SHP77 treated with DMSO at 0.1 percent for 48 hours (cell line): ENCODE measurements at regions not wholly inside any gene's neighbourhood (a gene's known extent, or its start where the extent isn't known, plus 50 kb on each side); places are given as distances from the start of the nearest gene placed in this dataset.
"Not testable (repeated sequence)": the region's sequence is repeated elsewhere in the genome, so short reads cannot be mapped to it uniquely, and the experiment has no call there.

Experiments used
- DNase-seq: peaks from one replicate; lab custom pipeline; 2025; lab: John Stamatoyannopoulos, UW

DNA sequence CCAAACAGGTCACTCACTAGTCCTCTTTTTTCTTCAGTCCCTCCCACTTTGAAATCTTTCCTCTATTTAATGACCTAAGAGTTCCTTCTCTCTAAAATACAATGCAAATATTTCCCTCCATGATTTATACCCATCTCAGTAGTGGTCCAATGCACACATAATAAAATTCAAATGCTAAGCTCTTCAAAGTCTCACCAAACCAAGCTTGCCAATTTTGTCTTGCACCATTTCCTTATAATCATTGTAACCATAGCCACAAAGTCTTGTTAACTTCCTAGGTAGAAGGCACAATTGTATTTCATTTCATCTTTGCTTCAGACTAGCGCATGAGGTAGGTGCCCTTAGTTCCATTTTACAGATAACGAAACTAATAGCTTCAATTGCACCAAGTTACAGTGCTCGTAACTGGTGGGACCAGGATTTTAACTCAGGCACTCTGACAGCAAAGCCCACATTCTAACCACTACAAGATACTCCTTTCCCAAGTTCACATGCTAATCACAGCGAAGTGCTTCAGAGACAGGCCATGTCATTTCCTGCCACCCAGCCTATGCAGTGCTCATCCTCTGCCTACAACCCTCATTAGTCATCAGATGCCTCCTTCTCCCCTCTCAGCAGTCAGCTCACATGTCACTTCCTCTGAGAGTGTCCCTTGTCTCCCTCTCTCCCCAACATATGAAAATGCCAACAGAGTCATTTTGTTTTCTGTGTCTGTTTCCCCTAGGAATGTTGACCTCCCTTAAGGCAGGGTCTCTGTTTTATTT, 66.9 kb upstream of the PPARGC1A start:
- DNase-seq, result no peak

DNA sequence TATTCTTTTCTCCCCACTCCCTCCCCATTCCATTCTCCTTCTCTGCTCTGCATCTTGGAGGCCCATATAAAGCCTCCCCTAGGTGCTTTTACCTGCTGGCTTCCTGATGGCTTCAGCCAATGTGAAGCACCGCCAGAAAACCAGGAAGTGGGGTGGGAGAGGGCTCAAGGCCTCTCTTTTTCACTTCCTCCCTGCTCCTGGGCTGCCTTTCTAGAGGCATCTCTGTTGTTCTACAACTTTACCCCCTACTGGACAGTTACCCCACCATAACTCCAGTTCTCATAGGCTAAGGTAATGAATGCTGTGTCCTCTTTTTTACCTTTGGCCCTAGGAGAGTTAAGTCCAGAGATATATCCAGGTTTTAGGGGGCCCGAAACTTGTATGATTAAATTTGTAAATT, 62.4 kb upstream of the PPARGC1A start:
- DNase-seq, result no peak

DNA sequence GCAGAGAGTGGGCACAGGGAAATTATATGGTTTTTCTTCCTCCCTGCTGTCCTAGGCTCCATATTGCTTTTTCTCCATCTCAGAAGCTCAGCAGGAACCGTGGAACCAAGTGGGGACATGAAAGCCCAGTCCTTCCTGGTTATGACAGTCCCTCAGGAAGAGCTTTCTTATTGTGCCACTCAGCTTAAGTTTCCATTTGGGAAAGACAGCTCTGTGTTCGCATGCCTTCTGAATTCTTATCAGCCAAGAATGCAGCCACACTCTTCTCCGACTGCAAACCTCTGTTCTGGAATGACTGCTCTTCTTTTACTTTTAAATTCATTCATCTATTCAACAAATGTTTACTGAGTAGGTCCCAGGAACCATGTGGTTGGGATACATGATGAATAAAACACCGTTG, 58.0 kb upstream of the PPARGC1A start:
- no peak for DNase-seq

DNA sequence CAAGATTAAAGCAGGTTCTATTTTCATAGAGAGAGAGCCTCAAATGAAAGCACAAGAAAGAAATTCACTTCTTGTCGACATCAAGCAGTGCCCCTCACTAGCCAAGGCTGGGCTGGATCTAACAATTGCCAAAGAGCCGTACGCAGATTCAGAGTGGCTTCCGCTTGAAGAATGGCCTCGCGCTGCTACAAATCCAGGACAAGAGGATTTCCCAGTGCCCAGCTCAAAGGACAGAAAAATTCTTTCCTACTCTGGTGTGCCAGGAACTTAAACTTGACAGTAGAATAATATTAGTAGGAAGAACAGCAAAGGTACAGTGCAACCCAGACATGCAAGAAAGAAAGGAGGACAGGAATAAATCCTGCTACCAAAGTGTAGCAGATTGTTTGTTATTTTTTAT, 56.5 kb upstream of the PPARGC1A start:
- no peak for DNase-seq

DNA sequence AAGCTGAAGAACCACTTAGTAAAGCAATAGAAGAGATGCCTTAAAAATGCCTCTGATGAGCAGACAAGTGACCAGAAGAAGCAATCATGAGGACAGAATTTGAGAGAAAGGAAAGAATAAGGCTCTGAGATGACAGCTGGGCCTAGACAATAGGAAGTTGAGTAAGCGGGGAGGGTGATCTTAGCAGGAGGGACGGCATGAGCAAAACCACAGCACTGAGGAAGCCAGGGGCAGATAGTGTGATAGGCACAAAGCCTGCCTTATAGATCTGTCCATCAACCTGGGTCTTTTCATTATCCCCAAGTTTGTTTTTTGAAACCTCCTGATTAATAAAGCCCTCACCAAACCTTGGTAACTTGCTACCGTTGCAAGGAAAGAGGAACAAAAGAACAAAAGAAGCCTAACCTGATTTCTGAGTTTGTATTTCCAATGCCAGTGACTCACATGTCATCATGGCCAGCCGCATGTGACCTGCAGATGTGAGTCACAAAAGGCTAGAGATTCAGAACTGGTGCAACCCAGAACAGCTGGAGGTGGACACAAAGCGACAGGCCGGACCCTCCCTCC, 55.7 kb upstream of the PPARGC1A start:
- DNase-seq, result no peak

DNA sequence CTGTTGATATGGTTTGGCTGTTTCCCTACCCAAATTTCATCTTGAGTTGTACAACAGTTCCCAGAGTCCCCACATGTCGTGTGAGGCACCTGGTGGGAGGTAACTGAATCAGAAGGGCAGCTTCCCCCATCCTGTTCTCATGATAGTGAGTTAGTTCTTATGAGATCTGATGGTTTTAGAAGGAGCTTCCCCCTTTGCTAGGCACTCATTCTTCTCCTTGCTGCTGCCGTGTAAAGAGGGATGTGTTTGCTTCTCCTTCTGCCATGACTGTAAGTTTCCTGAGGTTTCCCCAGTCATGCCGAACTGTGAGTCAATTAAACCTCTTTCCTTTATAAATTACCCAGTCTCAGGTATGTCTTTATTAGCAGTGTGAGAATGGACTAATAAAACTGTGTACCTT, 54.7 kb upstream of the PPARGC1A start:
- not testable (repeated sequence) for DNase-seq

DNA sequence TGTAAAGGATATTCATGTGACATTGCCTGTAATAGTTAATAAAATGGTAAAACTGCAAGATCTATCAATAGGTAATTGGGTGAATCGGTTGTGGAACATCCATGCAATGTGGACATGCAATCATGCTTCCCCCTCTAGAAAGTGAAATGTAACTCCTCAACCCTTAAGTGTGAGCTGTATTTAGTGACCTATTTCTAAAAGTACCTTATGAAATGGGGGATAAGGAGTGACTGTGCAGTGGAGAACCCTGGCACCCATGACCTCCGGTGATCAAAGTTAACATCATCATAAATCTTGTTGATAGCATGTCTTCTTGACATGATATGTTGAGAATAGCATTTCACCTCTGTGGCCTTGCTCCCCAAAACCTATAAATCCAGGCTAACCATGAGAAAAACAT, 53.6 kb upstream of the PPARGC1A start:
- no peak for DNase-seq

DNA sequence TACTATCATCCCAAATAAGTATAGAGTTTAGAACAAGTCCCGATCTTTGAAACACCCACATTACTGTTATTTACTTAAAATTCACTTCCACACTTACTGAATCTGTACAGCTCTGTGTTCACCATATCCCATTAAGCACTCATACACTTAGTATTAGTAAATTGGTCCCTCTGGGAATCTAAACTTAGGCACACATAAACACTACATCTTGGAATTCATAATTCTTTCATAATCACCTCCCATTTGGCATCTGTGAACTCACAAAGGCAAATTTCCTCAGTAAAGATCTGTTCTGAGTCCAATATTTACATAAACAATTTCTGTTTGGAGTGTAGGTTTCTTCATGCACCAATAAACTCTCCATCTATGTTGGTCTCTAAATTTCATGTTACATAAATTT, 52.6 kb upstream of the PPARGC1A start:
- DNase-seq, result no peak
